Renal pelvis (tissue), 1 donor: ENCODE measurements at regions not wholly inside any gene's neighbourhood (a gene's known extent, or its start where the extent isn't known, plus 50 kb on each side); places are given as distances from the start of the nearest gene placed in this dataset.

Experiments
- DNase-seq: peaks from one replicate; pipeline ENCODE4 v3.0.0-alpha.2; 2013

GRCh38 chr14:71709987-71710386 is 222.2 kb upstream of the RGS6 start:
- no peak for DNase-seq

- no peak for DNase-seq
Measured at GRCh38 chr14:71711125-71711524, 221.1 kb upstream of the RGS6 start.

- peak; percentile 23 for DNase-seq
Measured at GRCh38 chr14:71711619-71712018, 220.6 kb upstream of the RGS6 start.

GRCh38 chr14:71712478-71712877 is 219.8 kb upstream of the RGS6 start:
- no peak for DNase-seq

GRCh38 chr14:71713016-71713415 is 219.2 kb upstream of the RGS6 start:
- no peak for DNase-seq

- no peak for DNase-seq
Measured at GRCh38 chr14:71713451-71713850, 218.8 kb upstream of the RGS6 start.

GRCh38 chr14:71714225-71714624 is 218.0 kb upstream of the RGS6 start:
- DNase-seq, result no peak

- DNase-seq, result no peak
Measured at GRCh38 chr14:71716041-71716772, 216.0 kb upstream of the RGS6 start.

- no peak for DNase-seq
Measured at GRCh38 chr14:71720978-71721624, 211.1 kb upstream of the RGS6 start.

GRCh38 chr14:71721791-71722190 is 210.4 kb upstream of the RGS6 start:
- no peak for DNase-seq

GRCh38 chr14:71722885-71723284 is 209.3 kb upstream of the RGS6 start:
- no peak for DNase-seq

GRCh38 chr14:71725922-71726579 is 206.2 kb upstream of the RGS6 start:
- no peak for DNase-seq

GRCh38 chr14:71726580-71727021 is 205.6 kb upstream of the RGS6 start:
- no peak for DNase-seq

GRCh38 chr14:71728386-71728785 is 203.8 kb upstream of the RGS6 start:
- no peak for DNase-seq

- DNase-seq, result no peak
Measured at GRCh38 chr14:71729596-71729995, 202.6 kb upstream of the RGS6 start.

- no peak for DNase-seq
Measured at GRCh38 chr14:71730471-71730870, 201.8 kb upstream of the RGS6 start.

GRCh38 chr14:71731096-71731495 is 201.1 kb upstream of the RGS6 start:
- DNase-seq, result no peak

- DNase-seq, result no peak
Measured at GRCh38 chr14:71733210-71733883, 198.9 kb upstream of the RGS6 start.

- no peak for DNase-seq
Measured at GRCh38 chr14:71734076-71734475, 198.2 kb upstream of the RGS6 start.

GRCh38 chr14:71734885-71735284 is 197.3 kb upstream of the RGS6 start:
- no peak for DNase-seq

- no peak for DNase-seq
Measured at GRCh38 chr14:71737760-71738159, 194.5 kb upstream of the RGS6 start.

GRCh38 chr14:71739273-71739990 is 192.8 kb upstream of the RGS6 start:
- DNase-seq, result no peak
